ENCODE measurements at regions not wholly inside any gene's neighbourhood (a gene's known extent, or its start where the extent isn't known, plus 50 kb on each side); places are given as distances from the start of the nearest gene placed in this dataset.
"Not testable (repeated sequence)": the region's sequence is repeated elsewhere in the genome, so short reads cannot be mapped to it uniquely, and the experiment has no call there.

DNA sequence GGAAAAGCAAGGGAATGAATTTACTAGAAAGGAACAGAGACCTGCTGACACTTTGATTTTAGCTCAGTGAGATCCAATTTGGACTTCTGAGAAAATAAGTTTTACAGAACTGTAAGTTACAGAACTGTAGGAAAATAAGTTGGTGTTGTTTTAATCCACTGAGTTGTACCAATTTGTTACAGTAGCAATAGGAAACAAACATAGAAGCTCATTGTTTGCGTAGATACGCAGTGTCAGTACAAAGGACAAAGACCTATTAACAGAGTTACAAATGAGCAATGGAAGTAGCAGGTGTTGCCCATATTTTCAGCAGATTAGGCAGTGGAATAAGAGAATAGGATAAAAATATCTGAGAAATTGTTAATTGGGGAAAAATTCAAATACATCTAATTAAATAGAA lies 385.8 kb upstream of the CNTN6 start:
- Histone ChIP-seq H3K27ac (ENCODE audit: low read length) (no peak overlapping the region), H3K9me3 (replicated peaks; ENCODE audit: control insufficient read depth, low read depth, low read length) (no peaks in the 10 kb centered on the region), H3K4me3 (ENCODE audit: low read length) (no peak overlapping the region), H3K36me3 (ENCODE audit: control insufficient read depth, insufficient read depth, low read length) (no peaks in the 10 kb centered on the region), H3K27me3 (ENCODE audit: control insufficient read depth, insufficient read depth, low read length) (no peaks in the 10 kb centered on the region), H3K4me1 (ENCODE audit: control insufficient read depth, insufficient read depth, low read length) (no peaks in the 10 kb centered on the region)
- no peak for DNase-seq
- no CpG with 5 or more reads among the region's 2 CpGs for whole genome bisulfite sequencing (ENCODE audit: insufficient coverage)

DNA sequence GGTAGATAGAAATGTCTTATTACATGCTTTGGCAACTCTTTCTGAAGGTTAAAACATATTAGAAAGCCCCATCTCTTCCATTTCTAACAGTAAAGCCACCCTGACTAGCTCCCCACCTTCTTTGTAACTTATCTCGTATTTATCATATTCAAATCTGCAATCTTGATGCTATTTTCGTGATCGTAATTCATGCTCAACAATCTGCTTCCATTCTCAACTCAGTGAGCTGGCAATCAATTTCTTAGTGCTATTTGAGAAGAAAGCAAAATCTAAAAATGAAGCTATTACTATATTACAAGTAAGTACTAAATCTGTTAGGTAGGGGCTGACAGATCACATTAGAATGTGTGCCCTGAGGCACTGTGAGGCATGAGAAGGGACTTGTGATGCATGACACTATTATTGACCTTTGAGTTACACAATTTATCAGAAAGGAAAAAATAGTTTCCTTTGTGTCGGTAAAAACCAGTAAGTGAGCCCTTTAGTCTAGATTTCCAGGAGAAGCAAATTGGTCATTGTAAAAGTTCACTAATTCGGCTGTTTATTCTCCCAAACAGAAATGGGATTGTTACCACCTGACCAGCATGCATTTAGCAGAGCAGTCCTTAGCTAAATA lies 379.7 kb upstream of the CNTN6 start:
- Histone ChIP-seq H3K4me3 (ENCODE audit: low read length) (no peak overlapping the region), H3K9me3 (replicated peaks; ENCODE audit: control insufficient read depth, low read depth, low read length) (no peaks in the 10 kb centered on the region), H3K27me3 (ENCODE audit: control insufficient read depth, insufficient read depth, low read length) (no peaks in the 10 kb centered on the region), H3K36me3 (ENCODE audit: control insufficient read depth, insufficient read depth, low read length) (no peaks in the 10 kb centered on the region), H3K4me1 (ENCODE audit: control insufficient read depth, insufficient read depth, low read length) (no peaks in the 10 kb centered on the region), H3K27ac (ENCODE audit: low read length) (no peak overlapping the region)
- WGBS (ENCODE audit: insufficient coverage): 100% methylated on average over 1 of the region's 5 CpGs
- no peak for DNase-seq

DNA sequence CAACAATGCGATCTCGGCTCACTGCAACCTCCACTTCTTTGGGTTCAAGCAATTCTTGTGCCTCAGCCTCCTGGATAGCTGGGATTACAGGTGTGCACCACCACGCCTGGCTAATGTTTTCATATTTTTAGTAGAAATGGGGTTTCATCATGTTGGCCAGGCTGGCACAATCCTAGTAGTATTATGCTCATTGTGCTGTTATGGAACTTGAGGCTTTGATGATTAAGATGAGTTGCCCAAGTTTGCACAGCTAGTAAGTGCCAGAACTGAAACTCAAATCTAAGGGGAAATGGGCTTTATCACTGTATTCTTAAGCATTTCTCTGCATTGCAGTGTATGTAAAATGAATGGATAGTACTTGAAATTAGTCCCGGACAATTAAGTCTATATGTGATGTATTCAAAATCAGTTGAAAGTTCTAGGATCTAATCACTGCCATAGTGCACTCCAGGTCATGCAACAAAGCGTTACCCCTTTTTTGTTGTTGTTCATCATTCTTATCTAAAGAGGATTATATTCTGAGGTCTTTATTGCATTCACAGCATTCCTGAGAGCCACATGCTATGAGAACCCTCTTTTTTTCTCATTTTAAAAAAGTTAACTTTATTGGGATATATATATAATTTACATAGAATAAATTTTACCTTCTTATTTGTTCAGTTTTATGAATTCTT lies 378.7 kb upstream of the CNTN6 start:
- no peak overlapping the region for H3K4me3 ChIP-seq (ENCODE audit: low read length)
- DNase-seq: no peak
- 89% methylated on average over 4 of the region's 5 CpGs for WGBS (ENCODE audit: insufficient coverage)

DNA sequence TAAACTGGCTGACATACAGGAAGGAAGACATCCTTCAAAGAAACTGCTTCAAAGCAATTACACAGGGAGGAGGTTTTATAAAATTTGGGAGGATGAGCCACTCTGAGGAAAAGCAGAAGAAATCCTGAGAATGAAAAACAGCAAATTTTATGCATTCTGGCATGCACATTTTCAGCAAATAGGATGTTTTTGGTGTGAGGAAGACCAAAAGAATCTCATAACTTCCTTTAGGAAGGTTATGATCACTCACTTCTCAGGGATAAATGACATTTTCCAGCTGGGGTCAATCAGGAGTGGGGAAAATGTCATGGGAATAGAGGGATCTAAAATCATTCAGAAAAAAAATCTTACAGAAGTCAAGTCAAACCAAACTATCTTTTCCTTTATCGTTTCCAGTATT lies 371.7 kb upstream of the CNTN6 start:
- H3K4me3 ChIP-seq (ENCODE audit: low read length): no peak overlapping the region
- no peak for DNase-seq
- H3K27me3 ChIP-seq (ENCODE audit: control insufficient read depth, insufficient read depth, low read length): no peaks in the 10 kb centered on the region
- no peaks in the 10 kb centered on the region for H3K4me1 ChIP-seq (ENCODE audit: control insufficient read depth, insufficient read depth, low read length)
- no peak overlapping the region for H3K27ac ChIP-seq (ENCODE audit: low read length)
- H3K9me3 ChIP-seq (replicated peaks; ENCODE audit: control insufficient read depth, low read depth, low read length): no peaks in the 10 kb centered on the region
- no peaks in the 10 kb centered on the region for H3K36me3 ChIP-seq (ENCODE audit: control insufficient read depth, insufficient read depth, low read length)
- WGBS (ENCODE audit: insufficient coverage): no CpG with 5 or more reads among the region's 1 CpG

More for the DNA sequence above, 378.7 kb upstream of the CNTN6 start:
- Histone ChIP-seq H3K27me3 (ENCODE audit: control insufficient read depth, insufficient read depth, low read length) (no peaks in the 10 kb centered on the region), H3K9me3 (replicated peaks; ENCODE audit: control insufficient read depth, low read depth, low read length) (no peaks in the 10 kb centered on the region), H3K4me1 (ENCODE audit: control insufficient read depth, insufficient read depth, low read length) (no peaks in the 10 kb centered on the region), H3K36me3 (ENCODE audit: control insufficient read depth, insufficient read depth, low read length) (no peaks in the 10 kb centered on the region), H3K27ac (ENCODE audit: low read length) (no peak overlapping the region)

DNA sequence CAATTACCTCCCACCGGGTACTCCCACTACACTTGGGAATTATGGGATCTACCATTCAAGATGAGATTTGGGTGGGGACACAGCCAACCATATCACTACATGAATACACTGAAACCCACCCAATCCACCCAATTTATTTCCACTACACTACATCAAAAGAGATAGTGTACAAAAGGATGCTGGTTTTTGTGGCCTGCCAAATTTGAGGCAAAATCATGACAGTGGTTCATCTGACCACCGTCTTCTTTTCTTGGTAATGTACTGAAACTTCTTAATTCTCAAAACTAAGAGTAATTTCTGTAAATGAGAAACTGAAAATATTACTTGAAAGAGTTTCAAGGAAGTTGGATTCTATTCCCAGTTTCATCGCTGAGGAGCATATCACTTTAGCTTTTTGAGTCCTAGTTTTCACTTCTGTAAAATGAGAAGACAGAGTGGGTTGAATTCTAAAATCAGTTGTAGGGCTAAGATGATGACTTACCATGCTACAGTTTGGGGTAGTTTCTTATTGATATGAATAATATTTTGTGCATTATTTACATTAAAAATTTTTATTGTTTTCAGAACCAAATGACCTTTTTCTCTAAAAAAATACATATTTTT lies 360.4 kb upstream of the CNTN6 start:
- H3K4me1 ChIP-seq (ENCODE audit: control insufficient read depth, insufficient read depth, low read length): no peaks in the 10 kb centered on the region
- no peak overlapping the region for H3K4me3 ChIP-seq (ENCODE audit: low read length)
- no peak overlapping the region for H3K27ac ChIP-seq (ENCODE audit: low read length)
- no peaks in the 10 kb centered on the region for H3K36me3 ChIP-seq (ENCODE audit: control insufficient read depth, insufficient read depth, low read length)
- WGBS (ENCODE audit: insufficient coverage): no CpG with 5 or more reads among the region's 3 CpGs
- DNase-seq: no peak
- H3K9me3 ChIP-seq (replicated peaks; ENCODE audit: control insufficient read depth, low read depth, low read length): no peaks in the 10 kb centered on the region
- no peaks in the 10 kb centered on the region for H3K27me3 ChIP-seq (ENCODE audit: control insufficient read depth, insufficient read depth, low read length)

DNA sequence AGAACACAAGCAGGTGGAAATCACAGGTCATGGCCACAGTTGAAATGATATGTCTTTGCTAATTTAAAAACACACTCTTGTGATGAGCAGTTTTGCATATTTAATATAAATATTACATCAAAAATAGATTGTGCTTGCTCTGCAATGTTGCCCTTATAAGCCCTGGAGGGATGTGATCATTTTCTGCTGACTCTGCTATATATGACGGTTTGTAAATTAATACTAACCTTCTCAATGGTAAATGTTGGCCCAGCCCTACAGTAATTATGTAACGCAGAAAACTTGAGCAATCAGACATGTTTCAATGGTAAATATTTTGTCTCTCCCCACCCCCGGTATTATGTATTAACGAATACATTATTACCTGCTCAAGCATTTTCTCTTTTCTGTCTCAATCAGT lies 359.5 kb upstream of the CNTN6 start:
- Histone ChIP-seq H3K4me3 (ENCODE audit: low read length) (no peak overlapping the region), H3K36me3 (ENCODE audit: control insufficient read depth, insufficient read depth, low read length) (no peaks in the 10 kb centered on the region), H3K27me3 (ENCODE audit: control insufficient read depth, insufficient read depth, low read length) (no peaks in the 10 kb centered on the region), H3K9me3 (replicated peaks; ENCODE audit: control insufficient read depth, low read depth, low read length) (no peaks in the 10 kb centered on the region), H3K27ac (ENCODE audit: low read length) (no peak overlapping the region), H3K4me1 (ENCODE audit: control insufficient read depth, insufficient read depth, low read length) (no peaks in the 10 kb centered on the region)
- DNase-seq: no peak
- WGBS (ENCODE audit: insufficient coverage): no CpG with 5 or more reads among the region's 4 CpGs

DNA sequence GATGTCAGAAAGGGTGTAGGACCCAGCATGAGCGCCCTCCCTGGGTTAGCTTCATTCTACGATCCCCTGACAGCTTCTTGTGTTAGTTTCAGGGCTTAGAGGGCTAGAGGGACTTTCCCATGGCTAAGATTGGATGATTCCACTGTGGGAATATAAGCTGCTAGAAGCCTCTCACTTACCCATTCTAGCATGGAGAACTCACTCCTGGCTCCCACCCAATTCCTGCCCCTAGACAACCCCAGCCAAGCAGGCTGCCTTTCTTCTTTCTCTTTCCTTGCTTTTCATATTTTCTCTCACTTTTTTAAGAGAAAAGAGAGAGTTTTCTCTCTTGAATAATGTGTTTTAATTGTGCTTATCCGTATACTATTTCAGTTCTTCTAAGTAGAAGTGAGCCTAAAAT lies 335.1 kb upstream of the CNTN6 start:
- Histone ChIP-seq H3K27me3 (ENCODE audit: control insufficient read depth, insufficient read depth, low read length) (no peaks in the 10 kb centered on the region), H3K4me3 (ENCODE audit: low read length) (no peak overlapping the region), H3K27ac (ENCODE audit: low read length) (no peak overlapping the region), H3K36me3 (ENCODE audit: control insufficient read depth, insufficient read depth, low read length) (no peaks in the 10 kb centered on the region), H3K9me3 (replicated peaks; ENCODE audit: control insufficient read depth, low read depth, low read length) (peaks cover 8% of the 10 kb centered on the region), H3K4me1 (ENCODE audit: control insufficient read depth, insufficient read depth, low read length) (no peaks in the 10 kb centered on the region)
- no CpG with 5 or more reads among the region's 3 CpGs for WGBS (ENCODE audit: insufficient coverage)
- DNase-seq: no peak

DNA sequence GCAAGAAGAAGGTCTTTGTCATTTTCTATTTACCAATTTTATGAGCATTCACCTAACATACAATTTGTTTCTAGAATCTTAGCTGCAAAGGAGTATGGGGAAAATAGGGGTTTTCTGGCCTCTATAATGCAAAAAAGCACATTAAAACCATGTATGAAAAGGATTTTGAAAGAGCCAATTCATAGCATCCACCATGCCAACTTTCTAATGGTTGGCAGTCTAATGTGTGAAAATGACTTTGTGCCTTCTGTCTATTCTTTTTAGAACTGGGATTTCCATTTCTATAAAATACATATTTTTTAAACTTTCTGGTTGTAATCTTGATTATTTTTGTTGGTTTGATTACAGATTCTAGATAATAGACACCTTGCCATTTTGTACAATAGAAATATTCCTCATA lies 333.7 kb upstream of the CNTN6 start:
- Histone ChIP-seq H3K27ac (ENCODE audit: low read length) (no peak overlapping the region), H3K9me3 (replicated peaks; ENCODE audit: control insufficient read depth, low read depth, low read length) (peaks cover 8% of the 10 kb centered on the region), H3K27me3 (ENCODE audit: control insufficient read depth, insufficient read depth, low read length) (no peaks in the 10 kb centered on the region), H3K4me1 (ENCODE audit: control insufficient read depth, insufficient read depth, low read length) (no peaks in the 10 kb centered on the region), H3K4me3 (ENCODE audit: low read length) (no peak overlapping the region), H3K36me3 (ENCODE audit: control insufficient read depth, insufficient read depth, low read length) (no peaks in the 10 kb centered on the region)
- no peak for DNase-seq

DNA sequence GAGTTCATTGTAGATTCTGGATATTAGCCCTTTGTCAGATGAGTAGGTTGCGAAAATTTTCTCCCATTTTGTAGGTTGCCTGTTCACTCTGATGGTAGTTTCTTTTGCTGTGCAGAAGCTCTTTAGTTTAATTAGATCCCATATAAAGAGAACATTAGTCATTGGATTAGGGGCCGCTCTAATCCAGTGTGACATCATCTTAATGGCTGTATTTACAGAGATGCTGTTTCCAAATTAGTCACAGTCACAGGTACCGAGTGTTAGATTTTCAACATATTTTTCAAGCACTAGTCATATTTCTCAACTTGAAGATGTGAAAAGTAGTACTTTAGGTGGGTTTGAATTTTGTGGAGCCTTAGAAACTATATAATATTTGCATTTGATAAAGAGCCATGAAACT lies 319.4 kb upstream of the CNTN6 start:
- no CpG with 5 or more reads among the region's 3 CpGs for WGBS (ENCODE audit: insufficient coverage)
- not testable (repeated sequence) for H3K4me3 ChIP-seq (ENCODE audit: low read length); H3K9me3 ChIP-seq (replicated peaks; ENCODE audit: control insufficient read depth, low read depth, low read length); DNase-seq; H3K4me1 ChIP-seq (ENCODE audit: control insufficient read depth, insufficient read depth, low read length); H3K27ac ChIP-seq (ENCODE audit: low read length); H3K27me3 ChIP-seq (ENCODE audit: control insufficient read depth, insufficient read depth, low read length); H3K36me3 ChIP-seq (ENCODE audit: control insufficient read depth, insufficient read depth, low read length)

DNA sequence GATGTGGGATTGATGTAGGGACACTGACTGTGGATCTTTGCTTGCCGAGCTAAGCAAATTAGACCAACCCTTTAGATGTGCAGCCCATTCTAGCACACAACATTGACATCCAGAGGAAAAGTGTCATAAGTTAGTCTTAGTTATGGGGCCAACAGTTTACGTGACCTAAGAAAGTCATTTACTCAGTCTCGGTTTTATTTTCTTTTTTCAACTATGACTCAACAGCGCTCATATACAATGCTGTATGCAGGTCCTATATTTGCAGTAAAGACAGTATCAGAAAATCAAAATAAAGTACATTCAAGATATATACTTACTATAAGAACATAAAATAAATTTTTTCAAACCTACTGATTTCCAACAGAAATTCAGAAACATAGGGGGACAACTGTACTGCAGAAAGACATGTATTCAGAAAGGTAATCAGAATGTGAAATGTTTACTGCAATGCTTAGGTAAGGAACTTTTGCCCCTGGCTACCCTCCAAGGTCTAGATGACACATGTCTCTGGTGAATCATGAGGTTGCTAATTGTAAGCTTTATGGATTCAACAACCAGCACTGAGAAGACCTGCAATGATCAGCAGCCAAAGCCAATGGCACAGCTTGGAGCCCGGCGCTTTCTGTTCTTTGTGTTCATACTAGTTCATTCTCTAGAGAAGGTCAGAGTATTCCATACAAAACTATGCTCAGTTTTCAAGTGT lies 317.5 kb upstream of the CNTN6 start:
- no peak for DNase-seq
- no peaks in the 10 kb centered on the region for H3K36me3 ChIP-seq (ENCODE audit: control insufficient read depth, insufficient read depth, low read length)
- no peak overlapping the region for H3K4me3 ChIP-seq (ENCODE audit: low read length)
- no peak overlapping the region for H3K27ac ChIP-seq (ENCODE audit: low read length)
- no peaks in the 10 kb centered on the region for H3K4me1 ChIP-seq (ENCODE audit: control insufficient read depth, insufficient read depth, low read length)
- no peaks in the 10 kb centered on the region for H3K27me3 ChIP-seq (ENCODE audit: control insufficient read depth, insufficient read depth, low read length)
- H3K9me3 ChIP-seq (replicated peaks; ENCODE audit: control insufficient read depth, low read depth, low read length): no peaks in the 10 kb centered on the region
- WGBS (ENCODE audit: insufficient coverage): 100% methylated on average over 1 of the region's 6 CpGs
